Neutrophil (primary cell): ENCODE measurements at regions not wholly inside any gene's neighbourhood (a gene's known extent, or its start where the extent isn't known, plus 50 kb on each side); places are given as distances from the start of the nearest gene placed in this dataset.
"Not testable (repeated sequence)": the region's sequence is repeated elsewhere in the genome, so short reads cannot be mapped to it uniquely, and the experiment has no call there.

Experiments used
- H3K27ac ChIP-seq: fragments of 200-600 bp; sonication (generic); 2 replicates; pipeline ENCODE4 v1.5.1; 2016; ENCODE audit warnings: mild to moderate bottlenecking, moderate library complexity
- H3K27me3 ChIP-seq: fragments of 200-600 bp; sonication (generic); 2 replicates; pipeline ENCODE4 v1.6.0; 2016; ENCODE audit warnings: mild to moderate bottlenecking
- H3K36me3 ChIP-seq: fragments of 200-600 bp; sonication (generic); 2 replicates; pipeline ENCODE4 v1.5.1; 2017
- H3K4me1 ChIP-seq, 2 experiments: fragments of 200-600 bp in 1 of 2; sonication (generic) in 1 of 2; 1 replicate in 1 of 2; 2 replicates in 1 of 2; pipeline versions ENCODE4 v1.5.1 to v1.6.1; 2013 to 2016; ENCODE audit warnings: low read depth in 1 of 2, low read length in 1 of 2, mild to moderate bottlenecking in 1 of 2, moderate library complexity in 1 of 2; ENCODE audit not compliant: control insufficient read depth in 1 of 2, insufficient read depth in 1 of 2
- H3K4me3 ChIP-seq, 2 experiments: fragments of 200-600 bp in 1 of 2; sonication (generic) in 1 of 2; 1 replicate in 1 of 2; 2 replicates in 1 of 2; pipeline ENCODE4 v1.5.1; 2013 to 2016; ENCODE audit warnings: low read depth in 1 of 2, low read length in 1 of 2, mild to moderate bottlenecking in 1 of 2, moderate library complexity in 1 of 2
- H3K9me3 ChIP-seq: fragments of 200-600 bp; sonication (generic); 2 replicates; pipeline ENCODE4 v1.5.1; 2016
- CTCF ChIP-seq: fragments of 200-600 bp; sonication (generic); IDR thresholded peaks from 2 replicates; pipeline ENCODE4 v1.5.1; 2016; ENCODE audit warnings: antibody characterized with exemption

GRCh38 chr6:102746941-102747340, 1353.4 kb downstream of the GRIK2 start:
- Histone ChIP-seq H3K27ac (no peak overlapping the region), H3K36me3 (no peaks in the 10 kb centered on the region), H3K27me3 (no peaks in the 10 kb centered on the region), H3K4me3 (no peak overlapping the region), H3K9me3 (no peaks in the 10 kb centered on the region), H3K4me1 (no peaks in the 10 kb centered on the region)
- TF ChIP-seq CTCF: no peak

DNA sequence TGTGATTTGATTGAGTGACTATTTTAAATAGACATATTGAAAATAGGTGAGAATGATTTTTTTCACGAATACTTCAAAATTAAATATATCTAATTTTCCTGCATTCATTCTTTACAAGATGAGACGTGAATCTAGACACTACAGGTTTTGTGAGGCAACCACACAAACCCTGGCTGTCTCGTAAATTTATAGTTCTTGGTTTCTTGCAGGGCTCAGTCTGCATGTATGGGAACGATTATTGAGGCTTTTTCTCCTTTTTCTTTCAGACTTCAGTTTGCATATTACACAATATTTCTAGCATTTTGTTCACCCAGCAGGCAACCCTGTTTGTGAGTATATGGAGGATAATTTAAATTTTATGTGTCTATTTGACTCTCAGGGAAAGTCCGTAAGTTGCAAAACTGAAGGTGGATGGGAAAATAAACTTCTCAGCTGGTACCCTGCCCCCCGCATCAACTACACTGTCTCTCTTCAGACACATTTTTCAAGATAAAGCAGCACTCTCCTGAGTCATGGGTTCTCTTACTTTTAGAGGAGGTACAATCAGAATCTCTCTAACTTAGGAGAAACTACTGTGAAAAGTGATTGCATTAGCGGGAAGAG, 1349.3 kb downstream of the GRIK2 start:
- TF ChIP-seq CTCF: no peak

GRCh38 chr6:102742028-102742427, 1348.5 kb downstream of the GRIK2 start:
- no peaks in the 10 kb centered on the region for H3K27me3 ChIP-seq
- H3K9me3 ChIP-seq: no peaks in the 10 kb centered on the region
- H3K36me3 ChIP-seq: no peaks in the 10 kb centered on the region
- no peak overlapping the region for H3K27ac ChIP-seq
- no peak for TF ChIP-seq CTCF
- no peaks in the 10 kb centered on the region for H3K4me1 ChIP-seq
- no peak overlapping the region for H3K4me3 ChIP-seq

More for the DNA sequence above, 1349.3 kb downstream of the GRIK2 start:
- H3K4me3 ChIP-seq: no peak overlapping the region
- H3K27me3 ChIP-seq: no peaks in the 10 kb centered on the region
- H3K36me3 ChIP-seq: no peaks in the 10 kb centered on the region
- no peaks in the 10 kb centered on the region for H3K9me3 ChIP-seq
- no peaks in the 10 kb centered on the region for H3K4me1 ChIP-seq
- no peak overlapping the region for H3K27ac ChIP-seq

GRCh38 chr6:102736941-102737368, 1343.4 kb downstream of the GRIK2 start:
- Histone ChIP-seq H3K36me3 (no peaks in the 10 kb centered on the region), H3K4me3 (no peak overlapping the region), H3K4me1 (no peaks in the 10 kb centered on the region), H3K27ac (no peak overlapping the region), H3K9me3 (no peaks in the 10 kb centered on the region), H3K27me3 (no peaks in the 10 kb centered on the region)
- no peak for TF ChIP-seq CTCF

GRCh38 chr6:102732898-102733297, 1339.4 kb downstream of the GRIK2 start:
- no peaks in the 10 kb centered on the region for H3K9me3 ChIP-seq
- H3K27ac ChIP-seq: no peak overlapping the region
- no peaks in the 10 kb centered on the region for H3K4me1 ChIP-seq
- no peaks in the 10 kb centered on the region for H3K27me3 ChIP-seq
- no peak for TF ChIP-seq CTCF
- H3K36me3 ChIP-seq: no peaks in the 10 kb centered on the region
- no peak overlapping the region for H3K4me3 ChIP-seq

DNA sequence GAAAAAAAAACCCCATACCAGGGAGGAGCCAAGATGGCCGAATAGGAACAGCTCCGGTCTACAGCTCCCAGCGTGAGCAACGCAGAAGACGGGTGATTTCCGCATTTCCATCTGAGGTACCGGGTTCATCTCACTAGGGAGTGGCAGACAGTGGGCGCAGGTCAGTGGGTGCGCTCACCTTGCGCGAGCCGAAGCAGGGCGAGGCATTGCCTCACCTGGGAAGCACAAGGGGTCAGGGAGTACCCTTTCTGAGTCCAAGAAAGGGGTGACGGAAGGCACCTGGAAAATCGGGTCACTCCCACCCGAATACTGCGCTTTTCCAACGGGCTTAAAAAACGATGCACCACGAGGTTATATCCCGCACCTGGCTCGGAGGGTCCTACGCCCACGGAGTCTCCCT, 1328.6 kb downstream of the GRIK2 start:
- H3K4me1 ChIP-seq, H3K36me3 ChIP-seq, H3K27ac ChIP-seq, H3K4me3 ChIP-seq, H3K27me3 ChIP-seq, H3K9me3 ChIP-seq: not testable (repeated sequence)
